Stimulated activated CD4-positive, alpha-beta T cell treated with anti-CD3 and anti-CD28 coated beads, Interleukin-15, amount 100 ng/mL, for 24 hours (primary cell): ENCODE measurements at regions not wholly inside any gene's neighbourhood (a gene's known extent, or its start where the extent isn't known, plus 50 kb on each side); places are given as distances from the start of the nearest gene placed in this dataset.
"Not testable (repeated sequence)": the region's sequence is repeated elsewhere in the genome, so short reads cannot be mapped to it uniquely, and the experiment has no call there.

Source experiments
- DNase-seq: peaks from one replicate; pipeline ENCODE4 v3.0.0-alpha.2; 2020

GRCh38 chr6:85707515-85708145 lies 64.9 kb upstream of the SYNCRIP start:
- not testable (repeated sequence) for DNase-seq

GRCh38 chr6:85706272-85706671 lies 63.6 kb upstream of the SYNCRIP start:
- DNase-seq = no peak

GRCh38 chr6:85705220-85705619 lies 62.5 kb upstream of the SYNCRIP start:
- no peak for DNase-seq

- no peak for DNase-seq
Measured at GRCh38 chr6:85703406-85703805, 60.7 kb upstream of the SYNCRIP start.
